OCI-LY7 (cell line): ENCODE measurements at regions not wholly inside any gene's neighbourhood (a gene's known extent, or its start where the extent isn't known, plus 50 kb on each side); places are given as distances from the start of the nearest gene placed in this dataset.

Source experiments
- CTCF ChIP-seq: fragments of 200-600 bp; sonication (generic); conservative IDR thresholded peaks from 2 replicates; pipeline ENCODE4 v1.5.1; 2014; ENCODE audit warnings: mild to moderate bottlenecking, antibody characterized with exemption, low read length, moderate library complexity, mixed read lengths
- EZH2phosphoT487 ChIP-seq: fragments of 200-600 bp; sonication (generic); IDR thresholded peaks from 2 replicates; pipeline ENCODE4 v1.6.1; 2018; ENCODE audit warnings: low read depth, borderline replicate concordance, mild to moderate bottlenecking, mixed run types, antibody characterized with exemption, low read length, moderate library complexity, mixed read lengths

- TF ChIP-seq CTCF (no peak), EZH2phosphoT487 (no peak)
Observed at GRCh38 chr9:82062245-82062644, 73.7 kb downstream of the SPATA31D1 start.
